ENCODE measurements at regions not wholly inside any gene's neighbourhood (a gene's known extent, or its start where the extent isn't known, plus 50 kb on each side); places are given as distances from the start of the nearest gene placed in this dataset.
"Not testable (repeated sequence)": the region's sequence is repeated elsewhere in the genome, so short reads cannot be mapped to it uniquely, and the experiment has no call there.

- DNase-seq = peak; percentile 53
Measured at GRCh38 chr6:27668442-27669294, 195.8 kb upstream of the ZNF184 start.

DNA sequence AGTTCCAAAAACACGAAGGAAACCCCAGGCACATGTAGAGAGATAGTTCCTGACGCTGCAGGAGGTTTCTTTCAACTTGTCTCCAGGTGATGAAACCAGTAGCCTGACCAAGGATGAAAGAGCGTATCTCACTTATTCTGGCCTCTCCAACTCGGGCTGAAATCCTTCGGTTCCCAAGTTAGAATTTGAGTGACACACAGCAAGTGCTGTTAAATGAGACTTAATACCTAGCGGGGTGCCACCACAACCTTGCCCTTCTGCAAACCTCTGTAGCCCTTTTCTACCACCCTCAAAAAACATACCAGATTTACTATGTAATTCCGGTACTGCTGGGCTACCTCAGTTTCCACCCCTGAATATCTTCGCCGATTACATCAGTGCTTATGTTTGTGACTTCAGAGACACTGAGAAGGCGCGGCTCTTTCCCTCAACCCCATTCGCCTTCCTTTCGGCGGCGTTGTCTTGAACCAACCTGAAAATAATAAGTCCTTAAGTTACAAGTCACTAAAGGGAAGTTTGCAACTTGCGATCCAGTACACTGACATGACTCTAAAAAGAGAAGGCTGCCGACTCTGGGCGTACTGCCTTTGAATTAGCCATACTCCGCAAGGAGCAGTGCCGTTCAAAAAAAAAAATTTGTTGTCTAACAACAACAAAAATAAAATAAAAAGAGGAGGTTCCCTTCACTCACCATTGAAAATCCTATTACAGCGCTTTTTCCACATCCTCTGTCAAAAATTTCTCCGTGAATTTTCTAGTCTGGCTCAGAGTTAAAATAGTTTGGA is 194.9 kb upstream of the ZNF184 start:
- no peak for DNase-seq

DNA sequence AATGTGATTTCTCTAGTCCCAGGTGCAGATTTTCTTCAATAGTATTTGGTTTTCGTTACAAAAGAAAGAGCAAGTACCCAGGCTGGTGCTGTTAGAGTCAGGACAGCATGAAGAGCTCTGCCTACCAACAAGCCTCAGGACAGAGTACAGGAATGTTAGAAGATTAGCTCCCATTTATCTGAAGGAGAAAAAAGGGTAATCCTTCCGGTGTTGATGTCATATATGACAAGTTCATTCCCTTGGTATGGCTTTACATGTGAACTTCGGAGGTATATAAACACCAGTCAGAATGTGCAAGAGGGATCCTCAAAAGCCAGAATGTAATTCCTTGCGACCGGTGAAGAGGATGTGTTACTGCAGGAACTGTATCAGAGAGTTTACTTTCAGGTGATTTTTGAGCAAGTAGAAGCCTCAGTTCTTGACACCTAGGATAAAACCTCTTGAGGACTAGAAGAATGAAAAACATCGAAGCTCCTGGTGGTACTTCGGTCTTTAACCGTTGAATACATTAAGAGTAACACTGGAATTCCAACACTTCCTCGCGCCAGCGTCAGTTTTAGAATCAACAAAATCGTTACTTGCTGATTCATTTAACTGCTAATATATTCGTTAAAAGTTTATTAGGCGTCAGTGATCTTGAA is 194.2 kb upstream of the ZNF184 start:
- no peak for DNase-seq

GRCh38 chr6:27662769-27663168 is 189.9 kb upstream of the ZNF184 start:
- no peak for DNase-seq

DNA sequence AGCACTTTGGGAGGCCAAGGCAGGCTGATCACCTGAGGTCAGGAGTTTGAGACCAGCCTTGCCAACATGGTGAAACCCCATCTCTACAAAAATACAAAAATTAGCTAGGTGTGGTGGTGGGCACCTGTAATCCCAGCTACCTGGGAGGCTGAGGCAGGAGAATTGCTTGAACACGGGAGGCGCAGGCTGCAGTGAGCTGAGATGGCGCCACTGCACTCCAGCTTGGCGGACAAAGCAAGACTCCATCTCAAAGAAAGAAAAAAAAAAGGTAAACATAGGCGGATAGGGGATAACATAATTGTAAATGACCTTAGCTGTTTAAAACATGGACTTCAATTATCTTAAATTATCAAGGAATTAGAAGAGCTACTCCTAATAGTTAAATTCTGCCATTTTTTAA is 189.3 kb upstream of the ZNF184 start:
- not testable (repeated sequence) for DNase-seq

- DNase-seq = not testable (repeated sequence)
Measured at GRCh38 chr6:27653143-27653825, 180.4 kb upstream of the ZNF184 start.

- DNase-seq = peak; percentile 5
Measured at GRCh38 chr6:27651371-27651732, 178.4 kb upstream of the ZNF184 start.

DNA sequence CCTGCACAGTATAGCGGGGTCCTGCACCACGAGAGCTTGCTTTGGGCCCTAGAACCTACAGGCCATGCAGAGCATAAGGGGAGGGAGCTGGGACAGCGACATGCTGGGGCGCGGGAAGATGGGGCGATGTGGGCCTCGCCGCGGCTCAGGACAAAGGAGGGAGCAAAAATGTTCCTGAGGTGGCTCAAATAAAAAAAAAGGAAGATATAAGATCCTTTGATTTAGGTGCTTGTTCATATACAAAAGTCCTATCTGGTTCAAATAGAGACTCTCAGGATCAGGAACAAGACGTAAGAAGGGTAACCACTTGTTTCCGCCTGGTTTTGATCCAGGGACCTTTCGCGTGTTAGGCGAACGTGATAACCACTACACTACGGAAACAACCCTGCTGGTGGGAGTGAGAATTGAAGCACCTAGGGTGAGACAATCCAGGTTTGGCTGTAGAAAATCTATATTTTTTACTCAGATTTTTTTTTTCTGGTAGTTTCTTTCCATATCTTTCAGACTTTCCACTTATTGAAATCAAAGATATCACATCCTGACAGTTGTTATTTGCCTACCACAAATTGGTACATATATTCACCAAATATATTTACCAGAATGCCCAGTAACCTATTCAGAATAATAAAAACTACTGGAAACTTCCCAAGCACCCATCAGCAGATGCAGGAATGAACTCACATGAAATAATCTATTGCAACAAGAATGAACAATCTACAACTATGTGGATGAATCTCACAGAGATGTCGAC is 177.9 kb upstream of the ZNF184 start:
- DNase-seq = peak; percentile 70

DNA sequence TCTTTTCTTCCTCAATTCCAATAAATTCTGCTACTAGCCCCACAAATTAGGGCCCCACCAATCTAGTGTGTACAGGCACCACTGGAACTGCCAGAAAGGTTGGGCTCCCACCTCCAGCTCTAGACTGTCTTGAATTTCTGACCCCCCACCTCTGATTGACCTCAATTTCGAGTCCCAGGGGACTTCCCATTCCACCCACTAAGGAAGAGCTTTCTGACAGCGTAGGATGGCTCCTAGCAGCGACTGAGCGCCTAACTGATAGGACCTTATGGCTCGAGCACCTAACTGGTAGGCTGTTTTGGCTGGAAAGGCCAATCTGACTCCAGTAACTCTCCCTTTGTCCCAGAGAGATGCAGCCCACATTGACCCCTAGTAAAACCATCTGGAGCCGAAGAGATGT is 171.6 kb upstream of the ZNF184 start:
- DNase-seq = no peak

GRCh38 chr6:27642744-27643456 is 170.0 kb upstream of the ZNF184 start:
- DNase-seq = no peak

DNA sequence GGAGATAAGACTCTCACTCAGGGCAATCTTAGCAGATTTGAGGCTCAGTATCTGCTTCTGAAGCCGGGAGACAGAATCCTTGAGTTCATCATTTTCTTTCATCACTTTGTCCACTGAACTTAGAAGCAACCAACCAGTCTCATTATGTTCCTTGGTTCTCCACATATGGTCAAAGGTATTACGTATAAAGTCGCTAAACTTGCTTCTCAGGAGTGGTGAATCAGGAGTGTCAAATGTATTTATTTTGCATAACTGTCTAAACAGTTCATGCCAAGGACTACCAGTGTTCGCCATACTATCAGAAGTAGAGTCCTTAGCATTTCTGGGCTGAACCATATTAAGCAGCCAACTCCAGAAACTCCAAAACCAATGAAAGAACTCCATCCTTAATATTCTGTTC is 163.0 kb upstream of the ZNF184 start:
- DNase-seq = not testable (repeated sequence)

GRCh38 chr6:27633221-27633688 is 160.3 kb upstream of the ZNF184 start:
- DNase-seq = not testable (repeated sequence)

DNA sequence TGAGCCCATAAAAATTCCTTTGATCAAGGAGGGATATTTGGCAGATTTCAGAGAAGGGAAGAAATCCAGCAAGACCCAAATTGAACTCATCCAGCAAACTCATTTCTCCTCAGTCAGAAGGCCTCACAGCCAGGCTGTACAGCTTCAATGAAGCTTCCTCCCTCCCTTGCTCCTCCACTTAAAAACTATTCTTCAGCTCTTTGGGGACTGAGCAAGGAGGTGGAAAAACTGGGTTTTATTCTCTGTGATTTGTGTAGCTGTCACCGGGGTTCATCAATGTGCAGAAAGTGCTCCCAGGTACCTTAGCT is 158.7 kb upstream of the ZNF184 start:
- DNase-seq = no peak

DNA sequence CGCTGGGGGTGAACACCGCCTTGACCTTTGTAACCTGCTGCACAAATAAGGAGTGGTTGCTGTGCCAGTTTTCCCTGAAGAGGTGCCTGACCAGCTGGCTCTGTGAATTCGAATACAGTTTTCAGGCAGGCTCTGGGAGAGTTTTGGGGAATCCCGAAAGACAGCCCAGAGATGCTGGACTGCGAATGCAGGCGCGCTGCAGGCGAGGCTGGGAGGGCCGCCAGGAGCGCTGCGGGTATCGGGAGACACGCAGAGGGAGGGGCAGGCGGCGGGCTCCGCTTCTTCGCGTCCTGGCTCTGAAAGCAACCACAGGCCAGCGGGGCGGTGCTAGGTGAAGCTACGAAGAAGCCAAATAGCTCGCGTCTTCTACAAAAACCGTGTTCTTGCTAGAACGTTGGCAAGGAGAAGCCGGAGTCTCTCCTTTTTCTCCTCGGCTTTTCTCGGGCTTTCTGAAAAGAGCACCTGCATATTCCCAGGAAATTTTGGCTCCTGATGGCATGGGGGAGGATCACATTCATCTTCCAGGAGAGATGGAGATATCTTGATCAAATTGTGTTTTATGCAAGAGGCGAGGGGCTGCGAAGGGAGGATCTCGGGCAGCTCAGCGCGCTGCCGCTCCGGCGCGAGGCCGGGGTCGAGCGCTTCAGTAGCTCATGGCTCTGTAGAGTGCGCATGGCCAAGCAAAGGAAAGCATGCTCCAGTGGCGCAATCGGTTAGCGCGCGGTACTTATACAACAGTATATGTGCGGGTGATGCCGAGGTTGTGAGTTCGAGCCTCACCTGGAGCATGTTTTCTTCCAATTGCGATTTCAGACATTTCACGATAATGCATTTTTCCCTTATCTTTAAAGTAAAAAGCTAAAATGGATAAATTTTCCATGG is 158.1 kb upstream of the ZNF184 start:
- no peak for DNase-seq

DNA sequence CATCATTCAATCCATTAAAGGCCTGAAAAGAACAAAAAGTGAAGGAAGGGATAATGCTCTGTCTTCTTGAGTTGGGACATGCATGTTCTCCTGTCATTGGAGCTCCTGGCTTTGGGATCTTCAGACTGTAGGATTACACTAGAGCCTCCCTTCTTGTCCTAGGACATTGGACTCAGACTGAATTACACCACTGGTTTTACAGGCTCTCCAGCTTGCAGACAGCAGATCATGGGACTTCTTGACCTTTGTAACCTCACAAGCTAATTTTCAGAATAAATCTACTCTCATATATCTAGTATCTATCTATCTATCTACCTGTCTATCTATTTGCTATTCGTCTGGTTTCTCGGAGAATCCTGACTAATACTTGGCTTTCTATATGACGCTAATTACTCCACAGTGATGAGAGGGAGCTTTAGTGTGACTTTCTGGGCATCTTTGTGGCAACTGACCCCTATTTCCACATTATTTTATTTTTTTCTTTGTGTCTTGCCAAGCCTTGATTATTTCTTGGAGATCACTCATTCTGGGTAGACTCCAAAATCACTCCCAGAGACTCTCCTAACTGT is 151.9 kb upstream of the ZNF184 start:
- no peak for DNase-seq

GRCh38 chr6:27623103-27623502 is 150.2 kb upstream of the ZNF184 start:
- no peak for DNase-seq

DNA sequence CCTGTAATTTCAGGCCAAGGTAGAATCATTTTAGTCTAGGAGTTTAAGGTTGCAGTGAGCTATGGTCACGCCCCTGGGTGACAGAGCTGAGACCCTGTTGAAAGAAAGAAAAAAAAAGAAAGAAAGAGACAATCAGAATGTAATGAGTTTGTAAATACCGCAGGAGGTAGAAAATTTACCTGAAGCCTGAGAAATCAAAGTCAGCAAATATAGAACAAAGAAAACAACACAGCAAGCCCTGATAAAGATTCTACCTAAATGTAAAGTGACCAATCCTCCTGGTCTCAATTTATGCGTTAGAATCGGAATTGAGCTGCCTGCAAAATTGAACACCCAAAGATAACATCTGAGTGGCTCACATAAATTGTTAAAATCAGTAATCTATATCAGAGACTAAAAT is 146.5 kb upstream of the ZNF184 start:
- no peak for DNase-seq

DNA sequence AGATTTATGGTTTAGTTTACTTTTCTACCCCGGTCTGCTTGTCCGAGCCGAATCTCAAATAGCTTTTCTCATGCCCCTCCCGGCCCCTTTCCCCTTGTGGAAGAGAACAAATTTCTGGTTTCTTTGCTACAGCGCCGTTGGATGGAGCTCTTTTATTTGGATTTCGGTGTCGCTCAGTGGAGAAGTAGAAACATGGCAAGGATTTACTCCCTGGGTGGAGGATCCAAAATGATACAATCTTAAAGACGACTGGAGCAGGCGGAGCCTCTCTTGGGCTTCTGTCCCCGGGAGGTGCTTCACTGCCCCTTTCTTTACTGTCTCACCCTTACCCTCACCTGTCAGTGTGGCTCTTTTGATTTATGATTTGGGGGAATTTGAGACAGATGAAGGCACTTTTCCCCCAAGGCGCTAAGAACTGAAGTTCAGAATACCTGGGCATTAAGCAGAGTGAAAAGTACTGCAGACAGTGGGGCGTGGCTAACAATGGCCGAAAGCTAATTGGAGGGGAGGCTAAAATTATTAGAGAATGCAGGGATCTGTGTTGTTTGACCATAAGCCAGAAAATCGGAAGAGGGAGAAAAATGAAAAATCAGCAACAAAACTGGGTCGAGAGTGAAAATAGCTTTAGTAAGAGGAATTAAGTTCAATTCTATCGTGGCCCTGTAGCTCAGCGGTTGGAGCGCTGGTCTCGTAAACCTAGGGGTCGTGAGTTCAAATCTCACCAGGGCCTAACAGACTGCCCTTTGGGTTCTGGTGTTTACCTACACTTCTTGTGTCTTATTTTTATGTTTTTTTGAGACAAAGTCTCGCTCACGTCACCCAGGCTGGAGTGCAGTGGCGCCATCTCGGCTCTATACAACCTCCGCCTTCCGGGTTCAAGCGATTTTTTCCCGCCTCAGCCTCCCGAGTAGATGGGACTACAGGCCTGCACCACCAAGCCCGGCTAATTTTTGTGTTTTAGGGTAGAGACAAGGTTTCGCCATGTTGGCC is 145.1 kb upstream of the ZNF184 start:
- no peak for DNase-seq

Measured in DMS53 (cell line).